Posterior cingulate gyrus (tissue), 11 donors: ENCODE measurements at regions not wholly inside any gene's neighbourhood (a gene's known extent, or its start where the extent isn't known, plus 50 kb on each side); places are given as distances from the start of the nearest gene placed in this dataset.

Experiments
- DNase-seq, 10 donors: peaks; one replicate each; pipeline versions ENCODE4 v3.0.0 to v3.0.0-alpha.2; 2020 to 2021; ENCODE audit warnings: mixed read lengths in 3 of 10
- intact Hi-C: fragments of 100-400 bp; cut with DNase I; formaldehyde crosslinking; loops from one replicate; pipeline ENCODE4 v1.15.1; 2023

GRCh38 chr2:81645745-81646301 lies 1341.3 kb upstream of the LRRTM1 start:
- intact Hi-C loops: no loop called here

GRCh38 chr2:81644189-81644588 lies 1339.6 kb upstream of the LRRTM1 start:
- no peak for DNase-seq
- intact Hi-C loops: no loop called here

More at GRCh38 chr2:81645745-81646301, 1341.3 kb upstream of the LRRTM1 start:
- no peak for DNase-seq

- no peak for DNase-seq
- intact Hi-C loops: no loop called here
Observed at GRCh38 chr2:81624825-81625224, 1320.3 kb upstream of the LRRTM1 start.

GRCh38 chr2:81600088-81600487 lies 1295.5 kb upstream of the LRRTM1 start:
- DNase-seq: no peak
- intact Hi-C loops: no loop called here

GRCh38 chr2:81598453-81598852 lies 1293.9 kb upstream of the LRRTM1 start:
- no peak for DNase-seq
- intact Hi-C loops: no loop called here

- intact Hi-C loops: no loop called here
- DNase-seq: no peak
Observed at GRCh38 chr2:81589406-81589805, 1284.9 kb upstream of the LRRTM1 start.

GRCh38 chr2:81583311-81584108 lies 1279.0 kb upstream of the LRRTM1 start:
- intact Hi-C loops: no loop called here
- peak in 3 of 10 donors; percentile 53 to 78 (median 71) for DNase-seq

GRCh38 chr2:81576713-81577112 lies 1272.2 kb upstream of the LRRTM1 start:
- intact Hi-C loops: no loop called here
- DNase-seq: no peak

GRCh38 chr2:81551040-81551634 lies 1246.6 kb upstream of the LRRTM1 start:
- no peak for DNase-seq
- intact Hi-C loops: no loop called here

GRCh38 chr2:81550277-81550676 lies 1245.7 kb upstream of the LRRTM1 start:
- intact Hi-C loops: no loop called here
- no peak for DNase-seq

- no peak for DNase-seq
- intact Hi-C loops: no loop called here
Observed at GRCh38 chr2:81549646-81550045, 1245.1 kb upstream of the LRRTM1 start.

- no peak for DNase-seq
- intact Hi-C loops: no loop called here
Observed at GRCh38 chr2:81545626-81546025, 1241.1 kb upstream of the LRRTM1 start.

- no peak for DNase-seq
- intact Hi-C loops: no loop called here
Observed at GRCh38 chr2:81542119-81542518, 1237.6 kb upstream of the LRRTM1 start.

- no peak for DNase-seq
- intact Hi-C loops: no loop called here
Observed at GRCh38 chr2:81529944-81530343, 1225.4 kb upstream of the LRRTM1 start.

- intact Hi-C loops: no loop called here
- no peak for DNase-seq
Observed at GRCh38 chr2:81528852-81529480, 1224.4 kb upstream of the LRRTM1 start.

- intact Hi-C loops: no loop called here
- no peak for DNase-seq
Observed at GRCh38 chr2:81523344-81523743, 1218.8 kb upstream of the LRRTM1 start.

- DNase-seq: no peak
- intact Hi-C loops: no loop called here
Observed at GRCh38 chr2:81513328-81513727, 1208.8 kb upstream of the LRRTM1 start.

- no peak for DNase-seq
- intact Hi-C loops: no loop called here
Observed at GRCh38 chr2:81505586-81505985, 1201.0 kb upstream of the LRRTM1 start.

- DNase-seq: no peak
- intact Hi-C loops: no loop called here
Observed at GRCh38 chr2:81495556-81495955, 1191.0 kb upstream of the LRRTM1 start.

GRCh38 chr2:81483254-81483653 lies 1178.7 kb upstream of the LRRTM1 start:
- intact Hi-C loops: no loop called here
- DNase-seq: no peak

- intact Hi-C loops: no loop called here
- DNase-seq: no peak
Observed at GRCh38 chr2:81481994-81482368, 1177.4 kb upstream of the LRRTM1 start.
